Fibroblast of skin of back (primary cell): ENCODE measurements at regions not wholly inside any gene's neighbourhood (a gene's known extent, or its start where the extent isn't known, plus 50 kb on each side); places are given as distances from the start of the nearest gene placed in this dataset.

Experiments
- DNase-seq: peaks from one replicate; pipeline ENCODE4 v3.0.0-alpha.2; 2013

DNA sequence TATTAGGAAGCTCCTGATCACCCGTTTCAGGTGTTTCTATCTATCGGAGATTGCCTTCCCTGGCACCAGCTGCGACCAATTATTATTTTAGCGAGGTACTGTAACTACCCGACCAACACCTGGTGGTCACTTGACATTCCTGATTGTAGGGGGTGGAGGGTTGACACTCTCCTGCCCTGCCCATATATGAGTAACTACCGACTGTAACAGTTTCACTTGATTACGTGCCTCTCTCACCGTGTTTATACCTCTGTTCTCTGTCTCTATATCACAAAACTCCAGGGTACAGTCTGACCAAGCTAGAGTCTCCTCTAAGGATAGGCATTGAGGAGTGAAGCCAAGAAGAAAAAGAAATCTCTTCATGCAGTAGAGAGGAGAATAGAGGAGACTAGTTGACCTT is 268.0 kb upstream of the LRATD1 start:
- DNase-seq, result no peak

- no peak for DNase-seq
These were observed 247.5 kb upstream of the LRATD1 start for GRCh38 chr2:14385043-14385442.

DNA sequence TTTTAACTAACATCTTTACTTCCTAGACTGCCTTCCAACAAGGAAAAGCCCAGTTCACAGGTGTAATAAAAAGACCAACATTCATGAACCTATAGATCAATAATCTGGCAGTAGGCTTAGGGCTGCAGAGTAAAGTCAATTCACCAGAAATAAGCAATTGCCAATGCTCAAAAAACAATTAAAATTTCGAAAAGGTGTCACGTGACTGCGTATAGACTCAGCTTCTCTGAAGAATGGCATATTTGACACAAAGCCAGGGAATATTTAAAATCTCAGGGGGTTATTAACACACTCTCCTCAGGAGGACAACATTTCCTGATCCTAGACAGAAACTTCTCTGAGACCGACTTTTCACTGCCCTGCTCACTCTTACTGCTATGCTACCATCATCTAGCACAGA is 245.2 kb upstream of the LRATD1 start:
- DNase-seq, result no peak

DNA sequence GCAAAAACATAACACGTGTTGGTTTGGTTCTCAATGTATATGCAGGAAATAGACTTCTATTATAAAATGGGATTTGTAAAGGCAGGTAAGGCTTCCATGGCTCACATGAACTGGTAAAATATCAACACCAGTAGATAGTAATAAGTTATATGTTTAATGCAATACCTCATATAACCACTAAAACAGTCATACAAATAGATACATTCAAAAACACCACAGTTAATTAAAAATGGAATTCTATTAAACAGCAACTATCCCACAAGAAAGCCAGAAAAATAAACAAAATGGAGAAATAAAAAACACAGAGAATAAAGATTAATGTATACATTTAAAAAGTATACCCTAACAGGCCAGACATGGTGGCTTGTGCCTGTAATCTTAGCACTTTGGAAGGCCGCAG is 243.8 kb upstream of the LRATD1 start:
- DNase-seq, result no peak

GRCh38 chr2:14396533-14397083 is 235.9 kb upstream of the LRATD1 start:
- DNase-seq, result no peak

- DNase-seq, result no peak
These were observed 233.9 kb upstream of the LRATD1 start for GRCh38 chr2:14398641-14399040.

DNA sequence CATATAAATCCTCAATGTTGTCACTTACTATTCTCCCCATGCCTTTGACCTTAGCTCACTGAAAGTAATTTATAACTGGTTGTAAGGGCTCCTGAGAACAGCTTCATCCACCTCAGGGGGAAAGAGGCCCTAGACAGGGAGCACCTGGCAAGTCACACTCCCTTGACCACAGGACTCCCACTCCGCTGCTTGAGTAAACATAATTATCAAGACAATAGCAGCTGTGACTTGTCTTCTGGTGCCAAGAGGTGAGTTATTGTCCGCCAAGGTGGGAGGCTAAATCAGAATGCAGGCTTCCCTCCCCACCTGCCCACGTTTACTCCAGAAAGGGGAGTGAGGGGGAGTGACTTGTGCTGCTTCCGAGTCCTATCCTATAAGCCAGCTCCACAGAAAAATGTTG is 230.6 kb upstream of the LRATD1 start:
- DNase-seq, result no peak

DNA sequence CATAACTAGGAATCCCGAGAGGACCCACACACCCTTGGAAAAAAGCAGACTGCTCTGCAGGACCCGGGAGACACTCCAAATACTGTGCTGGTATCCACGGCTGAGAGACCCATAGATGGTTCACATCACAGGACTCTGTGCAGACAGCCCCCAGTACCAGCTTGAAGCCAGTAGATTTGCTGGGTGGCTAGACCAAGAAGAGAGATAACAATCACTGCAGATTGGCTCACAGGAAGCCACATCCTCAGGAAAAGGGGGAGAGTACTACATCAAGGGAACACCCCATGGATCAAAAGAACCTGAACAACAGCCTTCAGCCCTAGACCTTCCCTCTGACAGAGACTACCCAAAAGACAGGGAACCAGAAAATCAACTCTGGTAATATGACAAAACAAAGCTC is 223.8 kb upstream of the LRATD1 start:
- DNase-seq, result no peak

DNA sequence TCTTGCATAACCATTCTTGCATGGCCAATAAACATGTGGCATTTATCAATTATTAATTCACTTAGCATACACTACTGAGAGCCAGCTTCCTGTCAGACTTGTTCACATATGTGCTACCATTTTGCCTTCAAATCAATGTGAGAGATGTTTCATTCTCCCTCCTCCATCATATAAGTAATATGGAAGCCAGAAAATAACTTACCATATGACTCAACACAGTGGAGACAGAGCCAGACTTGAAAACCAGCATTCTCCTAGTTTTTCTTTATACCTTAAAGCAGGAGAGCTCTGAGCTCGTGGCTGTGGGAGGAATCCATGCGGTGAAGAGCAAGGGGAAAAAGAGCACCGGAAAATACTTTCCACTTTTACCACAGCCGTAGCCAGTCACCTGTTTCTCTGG is 215.0 kb upstream of the LRATD1 start:
- peak; percentile 5 for DNase-seq

GRCh38 chr2:14418115-14418514 is 214.4 kb upstream of the LRATD1 start:
- peak; percentile 68 for DNase-seq

- peak; percentile 70 for DNase-seq
These were observed 211.7 kb upstream of the LRATD1 start for GRCh38 chr2:14420851-14421250.

GRCh38 chr2:14422426-14422825 is 210.1 kb upstream of the LRATD1 start:
- DNase-seq, result peak; percentile 7

GRCh38 chr2:14423145-14423906 is 209.2 kb upstream of the LRATD1 start:
- DNase-seq, result no peak

DNA sequence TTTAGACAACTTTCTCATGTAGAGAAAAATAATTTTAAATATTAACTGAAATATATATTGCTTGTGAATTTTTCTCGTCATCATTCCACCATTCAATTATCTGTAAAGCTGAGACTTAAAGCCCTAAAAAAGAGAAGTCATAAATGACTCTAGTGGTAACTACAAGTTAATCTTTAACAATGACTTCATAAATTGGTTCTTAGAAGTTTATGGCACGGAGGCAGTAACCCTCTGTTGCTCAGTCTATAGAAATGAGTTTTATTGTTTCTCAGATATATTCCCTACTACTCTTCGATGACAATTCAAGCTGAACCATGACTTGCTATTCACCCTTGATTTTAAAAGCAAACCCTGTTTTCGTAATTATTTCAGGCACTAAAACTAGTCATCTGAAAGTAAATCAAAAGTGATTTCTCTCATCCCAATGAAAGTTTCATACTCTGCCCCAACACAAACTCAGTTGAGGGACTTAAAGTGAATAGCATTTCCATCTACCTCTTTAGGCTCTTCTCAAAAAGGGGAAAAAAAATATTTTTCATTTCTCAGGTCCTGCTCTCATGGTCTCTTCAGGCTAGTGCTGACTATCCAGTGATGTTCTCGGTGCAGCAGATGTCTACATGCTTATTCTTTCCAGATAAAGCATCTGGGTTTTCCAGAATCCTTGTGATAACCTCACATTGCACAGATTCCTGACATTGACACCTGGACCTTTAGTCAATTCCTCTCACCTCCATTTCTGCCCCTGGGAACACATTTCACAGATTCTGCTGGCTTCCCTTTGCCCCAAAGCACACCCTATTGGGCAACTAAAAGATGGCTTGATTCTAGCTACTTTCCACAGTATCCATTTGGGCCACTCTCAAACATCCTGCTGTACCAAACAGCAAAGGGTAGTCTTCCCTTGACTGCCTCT is 207.8 kb upstream of the LRATD1 start:
- no peak for DNase-seq

DNA sequence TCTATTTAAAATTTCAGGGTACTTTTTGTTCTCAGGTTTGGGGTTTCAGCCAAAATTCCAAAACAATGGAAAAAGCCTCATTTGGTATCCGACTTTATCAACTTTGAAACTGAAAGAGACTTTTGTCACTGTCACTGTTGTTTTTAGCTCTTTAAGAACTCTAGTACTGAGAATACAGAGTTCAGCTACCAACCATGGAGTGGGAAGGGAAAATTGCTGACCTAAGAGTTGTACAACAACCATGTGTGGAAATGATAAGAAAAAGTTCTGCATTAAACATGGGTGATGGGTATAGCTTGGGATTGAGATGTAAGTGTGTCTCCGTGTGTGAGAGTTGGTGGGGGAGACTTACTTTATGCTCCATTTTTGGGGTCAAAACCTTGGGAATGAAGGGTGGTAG is 206.6 kb upstream of the LRATD1 start:
- no peak for DNase-seq

DNA sequence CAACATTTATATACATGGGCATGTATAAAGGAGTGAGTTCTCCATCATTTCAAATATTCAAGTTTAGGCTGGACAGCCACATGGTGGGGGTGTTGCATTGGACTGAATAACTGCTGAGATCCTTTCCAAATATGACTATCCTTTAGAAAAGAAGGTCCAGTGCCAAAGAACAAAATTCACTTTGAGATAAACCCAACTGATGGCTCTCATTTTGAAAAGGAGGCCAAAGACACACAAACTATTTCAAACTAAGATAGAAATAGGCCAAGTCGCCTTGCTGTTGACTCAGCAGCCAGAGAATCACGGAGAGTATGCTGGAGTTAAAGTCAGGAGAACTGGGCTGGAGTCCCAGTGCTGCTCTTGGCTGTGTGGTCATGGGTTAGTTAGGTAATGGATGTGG is 204.5 kb upstream of the LRATD1 start:
- DNase-seq, result peak; percentile 8

GRCh38 chr2:14433946-14434495 is 198.5 kb upstream of the LRATD1 start:
- DNase-seq, result no peak

- DNase-seq, result no peak
These were observed 186.8 kb upstream of the LRATD1 start for GRCh38 chr2:14445670-14446069.

- no peak for DNase-seq
These were observed 184.2 kb upstream of the LRATD1 start for GRCh38 chr2:14448340-14448739.

DNA sequence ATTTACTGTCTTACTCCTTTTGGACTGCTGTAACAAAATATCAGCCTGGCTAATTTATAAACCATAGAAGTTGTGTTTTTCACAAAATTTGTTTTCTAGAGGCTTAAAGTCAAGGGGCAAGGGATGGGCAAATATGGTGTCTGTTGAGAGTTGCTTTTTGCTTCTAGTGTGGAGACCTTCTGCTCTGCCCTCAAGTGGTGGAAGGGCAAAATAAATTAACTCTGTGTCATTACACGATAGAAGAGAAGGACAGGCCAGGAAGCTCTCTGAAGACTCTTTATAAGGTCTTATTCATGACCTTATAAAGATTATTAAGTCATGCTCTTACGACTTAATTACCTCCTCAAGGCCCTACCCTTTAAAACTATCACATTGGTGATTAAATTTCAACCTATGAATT is 181.2 kb upstream of the LRATD1 start:
- DNase-seq, result no peak

GRCh38 chr2:14454202-14454601 is 178.3 kb upstream of the LRATD1 start:
- DNase-seq, result no peak

GRCh38 chr2:14459786-14460325 is 172.7 kb upstream of the LRATD1 start:
- DNase-seq, result no peak

- no peak for DNase-seq
These were observed 156.5 kb upstream of the LRATD1 start for GRCh38 chr2:14475994-14476393.
